Left renal cortex interstitium (tissue), 4 donors: ENCODE measurements at regions not wholly inside any gene's neighbourhood (a gene's known extent, or its start where the extent isn't known, plus 50 kb on each side); places are given as distances from the start of the nearest gene placed in this dataset.

ENCODE experiments used
- DNase-seq, 4 donors: peaks; one replicate each; pipeline ENCODE4 v3.0.0-alpha.2; 2013; ENCODE audit warnings: low read depth in 4 of 4, low spot score in 2 of 4, missing footprints in 1 of 4

- no peak for DNase-seq
These were observed 59.5 kb downstream of the PTGS2 start for GRCh38 chr1:186620566-186621350.

DNA sequence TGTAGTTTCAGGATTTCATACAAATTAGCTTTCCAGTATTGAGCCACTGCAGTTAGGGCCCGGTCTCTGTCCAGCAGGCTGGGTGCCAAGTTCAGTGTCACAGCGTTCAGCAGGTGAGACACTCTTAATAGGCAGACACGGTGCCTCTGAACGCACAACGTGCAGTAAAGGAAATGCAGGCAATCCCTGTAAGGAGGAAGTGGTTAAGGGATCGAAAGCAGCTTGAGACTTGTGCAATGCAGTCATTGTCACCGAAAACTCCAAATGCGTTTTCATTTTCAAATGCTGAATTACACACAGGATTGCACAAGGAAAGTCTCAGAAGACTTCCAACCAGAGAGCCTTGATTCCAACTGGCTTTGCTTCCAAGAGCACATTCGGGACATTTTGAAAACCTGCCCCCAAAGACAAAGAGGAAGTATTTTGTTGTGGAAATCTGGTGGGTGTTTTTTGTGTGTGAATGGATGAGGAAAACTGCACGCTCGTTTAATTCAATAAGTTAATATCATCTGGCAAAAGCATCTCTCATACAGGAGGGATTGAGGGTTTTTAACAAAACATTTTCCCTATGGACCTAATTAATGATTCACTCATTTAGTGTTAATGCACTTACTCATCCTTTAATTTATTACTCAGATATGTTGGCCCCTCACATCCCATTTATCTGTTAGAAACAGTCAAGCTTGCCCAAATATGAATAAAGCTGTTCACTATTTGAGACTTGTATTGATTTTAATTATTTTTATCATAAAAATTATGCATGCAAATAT lies 61.6 kb downstream of the PTGS2 start:
- no peak for DNase-seq

- DNase-seq, result no peak
These were observed 62.3 kb downstream of the PTGS2 start for GRCh38 chr1:186617926-186618325.

DNA sequence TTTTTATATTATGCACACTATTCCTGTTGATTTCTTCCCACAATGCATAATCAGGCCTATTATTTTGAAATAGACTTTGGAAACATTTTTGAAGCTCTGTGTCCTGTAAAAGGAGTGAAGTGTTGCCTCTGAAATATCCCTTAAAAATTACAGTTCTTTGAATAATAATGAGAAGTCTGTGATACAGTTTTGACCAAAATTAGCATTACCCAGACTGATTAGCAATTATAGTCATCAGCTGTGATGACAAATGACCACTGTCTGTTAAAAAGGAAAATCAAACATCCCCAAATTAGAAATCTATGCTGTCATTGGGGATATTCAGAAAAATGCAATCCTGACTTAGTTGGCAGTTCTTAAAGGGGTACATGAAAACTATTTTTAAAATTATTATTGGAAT lies 63.7 kb downstream of the PTGS2 start:
- no peak for DNase-seq

- DNase-seq, result no peak
These were observed 64.9 kb downstream of the PTGS2 start for GRCh38 chr1:186615332-186615731.

DNA sequence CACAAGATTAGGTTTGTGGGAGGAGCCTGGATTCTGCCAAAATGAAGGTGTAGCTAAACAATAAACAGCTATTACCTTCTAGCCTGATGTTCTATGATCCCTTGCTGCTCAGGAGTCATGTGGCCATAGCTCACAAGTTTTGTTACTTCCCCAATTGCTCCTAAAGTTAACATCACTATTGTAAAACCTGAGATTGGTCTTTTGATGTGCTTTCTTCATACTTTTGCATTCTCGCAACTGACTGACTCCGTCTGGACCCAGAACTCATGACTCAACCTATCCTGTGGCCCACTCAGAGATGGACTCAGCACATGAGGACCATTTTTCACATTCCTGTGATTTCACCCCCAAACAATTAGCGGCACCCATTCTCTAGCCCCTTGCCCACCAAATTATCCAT lies 69.1 kb downstream of the PTGS2 start:
- no peak for DNase-seq

DNA sequence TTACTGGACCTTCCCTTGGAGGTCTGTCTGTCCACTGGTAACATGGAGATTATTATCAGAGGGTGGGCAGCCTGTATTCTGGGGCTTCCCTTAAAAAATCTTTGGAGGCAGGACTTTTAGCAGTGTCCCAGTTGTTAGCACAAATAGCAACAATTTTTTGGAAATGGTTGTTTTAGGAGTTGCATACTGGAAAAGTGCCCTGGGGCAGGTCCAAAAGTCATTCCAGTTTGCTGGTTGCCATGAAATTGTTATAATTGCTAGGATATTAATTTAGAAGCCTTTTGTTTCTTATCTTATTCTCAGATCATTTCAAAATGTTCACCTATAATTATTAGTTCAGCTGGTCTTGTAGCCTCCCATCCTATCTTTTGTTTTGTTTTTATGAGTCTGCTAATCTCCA lies 71.0 kb downstream of the PTGS2 start:
- no peak for DNase-seq

GRCh38 chr1:186605762-186606350 lies 74.4 kb downstream of the PTGS2 start:
- peak in 2 of 4 donors; percentile 2 to 10 for DNase-seq

DNA sequence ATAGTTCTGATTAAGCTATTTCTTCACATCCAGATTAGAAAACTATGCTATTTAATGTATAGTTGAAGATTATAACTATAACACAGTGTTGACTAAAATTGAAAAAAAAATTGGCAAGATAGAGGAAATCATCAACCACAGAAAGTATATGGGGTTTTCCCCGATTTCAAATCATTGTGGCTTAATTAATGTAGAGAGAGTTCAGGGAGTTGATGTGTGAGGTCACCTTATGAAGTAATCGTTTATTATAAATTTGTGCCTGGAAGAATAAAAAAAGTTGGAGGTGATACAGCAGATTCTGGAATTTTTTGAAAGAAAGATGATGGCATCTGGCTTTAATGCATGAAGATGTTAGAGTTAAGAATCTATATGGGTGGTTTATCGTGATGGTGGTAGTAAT lies 84.3 kb downstream of the PTGS2 start:
- DNase-seq, result no peak

DNA sequence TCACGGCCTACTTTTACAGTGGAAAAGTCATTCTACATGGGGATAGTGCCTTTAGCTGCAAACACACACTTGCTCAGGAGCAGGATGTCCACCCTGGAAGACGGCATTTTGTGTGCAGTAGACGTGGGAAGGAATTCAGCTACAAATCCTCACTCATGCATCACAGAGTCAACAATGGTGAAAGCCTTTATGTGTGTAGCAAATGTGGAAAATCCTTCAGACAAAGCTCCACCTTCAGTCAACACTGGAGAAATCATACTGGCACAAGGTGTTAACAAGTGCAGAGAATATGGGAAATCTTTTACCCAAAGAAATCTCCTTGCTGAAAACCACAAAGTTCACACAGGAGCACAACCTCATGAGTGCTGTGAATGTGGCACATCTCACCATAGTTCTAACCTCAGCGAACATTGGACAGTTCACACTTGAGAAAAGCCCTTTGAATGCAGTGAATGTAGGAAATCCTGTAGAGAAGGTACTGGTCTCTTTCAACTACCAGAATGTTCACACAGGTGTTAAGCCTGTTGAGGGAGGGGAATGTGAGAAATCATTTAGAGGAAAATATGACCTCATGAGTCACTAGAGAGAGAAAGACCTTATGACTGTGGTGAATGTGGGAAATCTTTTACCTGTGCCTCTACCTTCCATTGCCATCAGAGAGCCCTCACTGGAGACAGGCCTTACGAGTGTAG lies 101.8 kb downstream of the PTGS2 start:
- DNase-seq, result no peak

DNA sequence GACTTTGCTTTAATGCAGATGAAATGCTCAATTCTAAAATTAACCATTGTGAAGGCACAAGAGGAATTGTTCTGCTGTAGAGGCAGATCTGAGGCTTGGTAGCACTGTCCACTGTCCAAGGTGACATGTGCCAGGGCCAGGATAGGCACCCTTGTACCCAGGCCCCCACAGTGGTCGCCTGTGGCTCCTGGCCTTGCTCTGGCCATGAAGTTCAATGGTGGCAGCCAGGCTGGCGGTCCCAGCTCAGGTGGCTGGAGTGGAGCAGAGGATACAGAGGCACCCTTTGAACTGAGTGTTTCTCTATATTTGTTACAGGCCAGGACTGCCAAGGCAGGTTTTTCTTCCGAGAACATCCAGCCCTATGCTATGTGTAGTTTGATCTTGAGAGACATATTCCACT lies 102.6 kb downstream of the PTGS2 start:
- no peak for DNase-seq

DNA sequence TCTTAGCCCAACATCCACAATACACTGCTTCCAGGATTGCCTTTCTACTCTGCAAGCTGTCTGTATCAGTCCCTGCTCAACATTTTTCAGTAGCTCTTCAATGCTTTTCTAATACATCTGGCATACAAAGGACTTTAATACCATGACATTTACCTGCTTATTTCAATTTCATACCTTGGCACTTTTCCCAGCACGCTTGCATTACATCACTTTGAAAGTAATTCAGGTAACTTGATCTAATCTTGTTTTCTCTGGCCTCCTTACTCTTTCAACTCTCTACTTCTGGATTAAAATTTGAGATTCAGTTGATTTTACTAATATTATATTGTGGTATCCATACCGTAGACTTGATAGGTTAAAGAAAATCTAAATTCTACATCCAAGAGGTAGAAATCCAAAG lies 103.0 kb downstream of the PTGS2 start:
- peak in 1 of 4 donors; percentile 20 for DNase-seq

- DNase-seq, result no peak
These were observed 104.9 kb downstream of the PTGS2 start for GRCh38 chr1:186575348-186575747.

GRCh38 chr1:186574926-186575325 lies 105.3 kb downstream of the PTGS2 start:
- DNase-seq, result no peak

GRCh38 chr1:186572509-186572908 lies 107.7 kb downstream of the PTGS2 start:
- DNase-seq, result no peak

DNA sequence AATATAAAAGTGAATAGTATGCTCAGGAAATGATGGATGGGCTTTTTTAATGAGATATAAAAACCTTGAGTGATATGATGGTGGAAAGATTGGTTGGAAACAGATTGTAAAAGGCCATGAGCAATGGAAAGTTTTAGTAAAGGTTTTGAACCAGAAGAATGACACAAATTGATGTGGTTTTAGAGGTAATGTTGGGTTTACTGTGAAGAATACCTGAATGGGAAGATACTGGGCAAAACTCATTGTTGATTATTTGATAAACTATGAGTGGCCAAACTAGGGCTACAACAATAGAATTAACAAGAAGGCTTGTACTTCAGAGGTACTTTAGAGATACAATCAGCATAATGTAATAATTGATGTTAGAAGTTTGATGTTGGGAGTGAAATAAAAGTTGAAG lies 108.5 kb downstream of the PTGS2 start:
- no peak for DNase-seq

DNA sequence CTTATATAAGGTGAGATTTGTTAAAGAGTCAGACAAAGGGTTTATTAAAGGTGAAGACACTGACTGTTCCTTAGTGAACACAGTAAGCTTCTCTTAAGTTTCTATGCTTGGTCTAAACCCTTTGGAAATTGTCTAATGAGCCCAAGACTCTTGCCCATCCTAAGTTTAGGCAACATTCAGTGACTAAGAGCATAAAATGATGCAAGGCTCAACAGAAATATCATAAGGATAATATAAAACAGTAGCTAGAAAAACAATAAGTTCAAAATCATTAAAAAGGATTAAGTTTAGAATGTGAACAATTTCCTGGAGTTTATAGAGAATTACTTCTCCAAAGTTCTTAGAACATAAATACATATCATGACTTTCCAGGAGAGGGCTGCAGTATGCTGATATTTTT lies 108.9 kb upstream of the PDC start:
- no peak for DNase-seq

GRCh38 chr1:186568221-186568620 lies 107.3 kb upstream of the PDC start:
- DNase-seq, result no peak

DNA sequence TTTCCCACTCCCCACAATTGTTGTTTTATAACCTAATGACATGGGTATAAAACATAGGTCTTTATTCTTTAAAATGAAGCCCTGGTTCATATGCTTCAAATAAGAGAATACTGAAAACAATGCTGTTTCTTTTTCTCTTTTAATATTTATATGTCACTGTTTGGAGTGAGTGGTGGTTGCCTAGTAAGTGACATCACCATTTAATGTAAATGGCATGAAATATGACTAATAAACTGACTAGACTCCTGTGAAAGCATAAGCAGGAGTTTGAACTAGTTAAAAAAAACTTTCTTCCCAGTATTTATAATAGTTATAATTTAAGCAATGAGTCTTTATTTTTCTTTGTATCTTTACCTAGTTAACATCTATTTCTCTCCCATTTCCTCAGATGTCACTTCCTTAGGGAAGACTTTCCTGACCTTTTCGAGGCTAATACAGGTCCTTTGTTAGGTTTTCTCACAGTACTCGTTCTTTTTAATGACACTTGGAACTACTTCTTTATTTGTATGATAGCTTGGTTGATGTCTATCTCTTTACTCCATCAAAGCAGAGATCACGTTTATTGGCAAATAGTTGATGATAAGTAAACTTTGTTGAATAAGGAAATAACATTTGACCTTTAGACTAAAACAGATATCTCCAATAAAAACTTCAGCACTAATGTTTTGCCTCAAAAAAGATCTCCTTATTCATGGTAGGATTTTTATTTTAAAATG lies 105.4 kb upstream of the PDC start:
- no peak for DNase-seq

GRCh38 chr1:186564582-186564981 lies 103.7 kb upstream of the PDC start:
- DNase-seq, result no peak
